GM18520 (cell line): ENCODE measurements at regions not wholly inside any gene's neighbourhood (a gene's known extent, or its start where the extent isn't known, plus 50 kb on each side); places are given as distances from the start of the nearest gene placed in this dataset.

Experiments
- ATAC-seq: cut with Tn5 transposase; IDR thresholded peaks from one replicate; pipeline ENCODE4 v1.9.1; 2021; ENCODE audit not compliant: unreplicated experiment

DNA sequence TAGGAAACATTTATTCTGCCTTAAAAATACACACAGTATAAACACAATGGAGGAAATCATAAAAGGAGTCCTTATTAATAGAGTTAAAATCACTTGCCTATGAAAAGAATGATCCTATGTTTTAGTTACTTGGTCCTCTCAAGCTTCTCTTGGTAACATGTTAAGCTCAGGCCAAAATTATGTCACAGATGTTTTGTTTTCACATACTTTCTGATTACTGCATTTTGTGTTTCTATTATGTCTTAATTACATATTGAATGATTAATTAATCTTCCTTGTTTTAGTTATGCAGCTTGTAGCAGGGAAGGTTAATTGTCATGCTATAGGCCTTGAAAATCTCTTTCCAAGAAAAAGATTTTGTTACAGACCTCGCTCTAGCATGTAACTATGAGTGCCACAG is 406.0 kb downstream of the PLA2G4A start:
- no peak for ATAC-seq

DNA sequence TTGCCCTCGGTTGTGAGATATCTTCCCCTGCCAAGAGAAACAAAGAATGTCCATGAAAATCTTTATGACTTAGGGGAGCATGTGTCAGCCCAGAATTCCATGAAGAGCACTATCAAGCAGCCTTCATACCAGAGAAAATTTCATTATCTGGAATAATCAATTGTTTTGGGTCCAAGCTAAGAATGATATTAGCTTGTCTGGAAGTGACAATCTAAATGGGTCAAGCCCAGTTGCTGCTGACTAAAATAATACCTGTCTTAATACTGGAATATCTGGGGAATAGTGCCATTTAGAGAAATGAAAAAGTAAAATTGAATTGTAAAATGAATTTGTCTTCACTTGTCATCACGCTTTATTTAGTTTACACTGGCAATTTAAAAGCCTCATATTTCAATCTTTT is 407.4 kb downstream of the PLA2G4A start:
- no peak for ATAC-seq

- no peak for ATAC-seq
Observed at GRCh38 chr1:187236676-187237075, 407.9 kb downstream of the PLA2G4A start.

DNA sequence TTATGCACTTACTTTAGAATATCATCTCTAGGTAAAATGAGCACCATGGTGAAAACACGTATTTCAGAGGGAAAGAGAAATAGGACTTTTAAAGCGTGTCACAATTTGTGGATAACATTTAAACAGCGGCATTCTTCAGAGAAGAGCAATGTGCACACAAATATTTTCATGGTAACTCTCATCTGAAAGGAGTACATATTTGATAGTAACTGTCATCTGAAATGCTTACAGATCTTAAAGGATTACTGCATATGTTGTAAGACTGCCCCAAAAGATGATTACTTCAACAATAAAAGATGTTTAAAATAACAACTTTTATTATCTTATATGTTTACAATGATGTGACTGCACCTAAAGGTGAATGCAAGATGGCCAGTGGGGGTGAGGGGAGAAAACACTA is 408.8 kb downstream of the PLA2G4A start:
- no peak for ATAC-seq

DNA sequence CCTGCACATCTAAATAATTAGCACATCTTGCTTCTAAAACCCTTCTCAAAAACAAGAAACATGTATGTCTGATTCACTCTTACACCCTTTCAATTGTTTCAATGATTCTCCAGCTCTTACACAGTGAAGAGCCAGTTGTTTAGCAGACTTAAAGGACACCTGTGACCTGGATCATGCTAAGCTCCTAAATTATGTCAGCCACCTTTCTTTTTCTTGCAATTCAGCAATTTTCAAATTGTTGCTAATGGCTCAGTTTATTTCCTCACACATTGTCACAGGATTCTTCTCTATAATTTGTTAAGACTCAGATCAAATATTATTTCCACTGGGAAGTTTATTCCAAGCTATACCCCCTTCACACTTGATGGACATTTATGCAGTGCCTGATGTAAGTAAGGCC is 413.2 kb downstream of the PLA2G4A start:
- ATAC-seq = no peak

GRCh38 chr1:187244623-187245022 is 415.9 kb downstream of the PLA2G4A start:
- no peak for ATAC-seq

DNA sequence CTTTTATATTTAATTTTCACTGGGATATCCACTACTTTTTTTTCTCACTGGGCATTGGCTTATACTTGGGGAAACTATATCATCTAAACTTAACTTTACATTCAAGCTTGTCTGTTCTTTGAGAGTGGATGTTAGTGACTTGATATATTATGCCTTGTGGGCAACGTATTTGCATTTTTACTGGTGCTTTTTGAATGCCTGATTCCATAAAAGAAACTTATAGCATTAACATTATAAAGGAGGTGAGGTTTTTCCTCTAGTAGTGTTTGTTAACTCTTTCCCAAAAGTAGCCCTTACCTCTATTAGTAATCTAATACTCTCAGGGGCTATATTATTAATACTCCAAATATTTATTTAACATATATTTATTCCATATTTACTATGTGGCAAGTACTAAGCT is 416.5 kb downstream of the PLA2G4A start:
- ATAC-seq = no peak

GRCh38 chr1:187249196-187249595 is 420.4 kb downstream of the PLA2G4A start:
- ATAC-seq = no peak

GRCh38 chr1:187252923-187253322 is 424.2 kb downstream of the PLA2G4A start:
- no peak for ATAC-seq

DNA sequence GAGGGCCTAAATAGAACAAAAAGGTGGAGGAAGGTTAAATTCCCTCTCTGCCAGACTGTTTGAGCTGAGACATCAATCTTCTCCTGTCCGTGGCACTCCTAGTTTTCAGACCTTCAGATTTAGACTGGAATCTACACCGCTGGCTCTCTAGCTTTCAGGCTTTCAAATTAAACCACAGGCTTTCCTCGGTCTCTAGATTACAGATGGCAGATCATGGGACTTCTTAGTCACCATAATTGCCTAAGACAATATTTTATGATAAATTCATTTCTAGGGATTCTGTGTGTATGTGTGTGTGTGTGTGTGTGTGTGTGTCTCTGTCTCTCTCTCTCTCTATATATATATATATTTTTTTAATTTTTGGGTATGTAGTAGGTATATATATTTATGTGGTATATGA is 428.7 kb downstream of the PLA2G4A start:
- no peak for ATAC-seq

GRCh38 chr1:187261637-187262036 is 432.9 kb downstream of the PLA2G4A start:
- no peak for ATAC-seq

- ATAC-seq = no peak
Observed at GRCh38 chr1:187262731-187263130, 434.0 kb downstream of the PLA2G4A start.

DNA sequence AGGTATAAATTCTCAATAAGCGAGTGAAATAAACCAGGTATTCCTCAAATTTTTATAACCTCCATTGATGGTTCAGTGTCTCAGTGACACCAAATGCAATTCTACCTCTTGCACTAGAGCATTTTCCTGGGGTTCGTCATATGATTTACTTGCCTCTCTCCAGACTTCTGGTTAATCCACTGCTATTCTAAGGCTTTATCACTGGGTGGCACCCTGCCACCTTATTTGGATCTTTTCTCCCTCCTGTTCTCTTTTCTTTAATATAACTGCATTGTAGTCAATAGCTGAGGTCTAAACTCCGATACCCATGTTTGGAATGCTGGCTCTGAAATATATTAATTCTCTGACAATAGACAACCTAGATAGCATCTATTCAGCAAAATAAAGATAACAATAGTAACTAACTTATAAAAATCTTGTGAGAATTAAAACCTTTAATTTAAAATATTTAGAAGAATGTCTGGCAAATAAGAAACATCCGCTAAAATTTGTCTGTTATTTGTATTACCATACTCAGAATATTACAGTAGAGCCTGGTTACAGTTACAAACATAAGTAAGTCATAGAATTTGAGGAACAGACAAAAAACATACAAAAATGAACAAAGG is 436.4 kb downstream of the PLA2G4A start:
- no peak for ATAC-seq

- no peak for ATAC-seq
Observed at GRCh38 chr1:187266051-187266450, 437.3 kb downstream of the PLA2G4A start.

DNA sequence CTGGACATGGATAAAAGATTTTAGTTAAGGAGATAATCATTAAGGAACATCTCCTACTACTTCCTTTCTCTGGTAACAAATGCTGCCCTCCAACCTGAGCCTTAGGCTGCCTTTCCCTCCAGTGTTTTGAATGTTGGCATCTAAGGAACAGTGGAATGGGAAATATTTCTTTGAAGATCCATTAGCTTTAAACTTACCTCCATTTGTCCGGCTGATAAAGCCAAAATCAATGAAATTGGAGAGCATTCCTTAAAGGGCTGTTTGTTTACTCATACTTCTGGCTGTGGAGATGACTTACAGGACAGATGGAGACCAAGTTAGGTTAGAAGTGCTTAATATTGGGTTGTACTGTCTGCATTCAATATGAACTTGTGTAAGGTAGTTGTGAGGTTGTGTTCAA is 439.1 kb downstream of the PLA2G4A start:
- ATAC-seq = no peak

- no peak for ATAC-seq
Observed at GRCh38 chr1:187270256-187270655, 441.5 kb downstream of the PLA2G4A start.

DNA sequence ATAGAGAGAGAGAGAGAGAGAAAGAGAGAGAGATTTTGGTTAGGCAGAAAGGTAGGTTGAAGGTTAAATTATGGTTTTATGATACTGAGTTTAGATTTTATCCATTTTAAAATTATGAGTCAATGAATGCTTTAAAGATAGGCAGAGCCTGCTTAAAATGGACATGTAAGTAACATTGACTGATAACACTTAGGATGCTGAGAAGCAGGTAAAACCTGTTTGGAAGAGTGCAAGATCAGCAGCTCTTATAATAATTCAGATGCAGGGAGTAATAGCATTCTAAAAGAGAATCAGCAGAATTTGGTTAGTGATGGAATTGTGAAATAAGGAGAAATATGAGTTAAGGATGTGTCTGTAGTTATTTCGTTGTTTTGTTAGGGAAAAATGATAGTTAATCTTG is 446.6 kb downstream of the PLA2G4A start:
- ATAC-seq = no peak

DNA sequence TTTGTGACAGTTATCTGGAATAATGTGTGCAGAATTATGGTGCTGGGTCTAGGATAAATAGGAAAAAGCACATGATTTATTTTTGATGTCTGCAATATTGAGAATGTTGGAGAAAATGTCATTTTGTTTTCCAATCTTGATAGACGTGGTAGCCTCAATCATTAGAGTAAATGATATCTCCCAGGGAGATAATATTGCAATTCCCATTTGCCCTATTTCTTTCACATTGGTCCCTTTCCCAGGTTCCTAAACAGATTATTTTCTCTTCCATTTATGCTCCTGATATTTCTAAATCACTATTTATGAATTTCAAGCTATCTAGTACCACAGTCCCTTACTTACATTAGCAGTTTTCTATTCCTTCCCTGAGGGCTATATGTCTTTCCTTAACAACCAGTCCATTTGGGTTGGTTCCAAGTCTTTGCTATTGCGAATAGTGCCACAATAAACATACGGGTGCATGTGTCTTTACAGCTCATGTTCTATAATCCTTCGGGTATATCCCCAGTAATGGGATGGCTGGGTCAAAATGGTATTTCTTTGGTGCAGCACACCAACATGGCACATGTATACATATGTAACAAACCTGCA is 447.3 kb downstream of the PLA2G4A start:
- no peak for ATAC-seq

- no peak for ATAC-seq
Observed at GRCh38 chr1:187276677-187277076, 447.9 kb downstream of the PLA2G4A start.

DNA sequence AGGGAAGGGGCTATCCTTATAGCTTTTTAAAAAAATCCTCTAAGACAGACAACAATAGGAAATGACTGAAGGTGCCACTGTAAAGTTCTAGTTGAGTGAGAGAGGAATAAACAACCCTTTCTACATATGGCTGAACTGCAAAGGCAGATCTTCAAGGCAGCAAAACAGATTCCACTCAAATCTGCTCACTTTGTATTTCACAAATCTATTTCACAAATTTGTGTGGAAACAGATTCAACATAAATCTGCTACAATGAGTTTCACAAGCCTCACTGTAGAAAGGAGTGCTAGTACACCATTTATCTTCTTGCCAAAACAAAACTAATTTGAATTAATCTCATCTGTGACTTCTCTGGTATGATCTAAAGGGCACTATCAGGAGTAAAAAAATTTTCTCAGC is 451.3 kb downstream of the PLA2G4A start:
- ATAC-seq = no peak

- ATAC-seq = no peak
Observed at GRCh38 chr1:187281085-187281484, 452.3 kb downstream of the PLA2G4A start.

DNA sequence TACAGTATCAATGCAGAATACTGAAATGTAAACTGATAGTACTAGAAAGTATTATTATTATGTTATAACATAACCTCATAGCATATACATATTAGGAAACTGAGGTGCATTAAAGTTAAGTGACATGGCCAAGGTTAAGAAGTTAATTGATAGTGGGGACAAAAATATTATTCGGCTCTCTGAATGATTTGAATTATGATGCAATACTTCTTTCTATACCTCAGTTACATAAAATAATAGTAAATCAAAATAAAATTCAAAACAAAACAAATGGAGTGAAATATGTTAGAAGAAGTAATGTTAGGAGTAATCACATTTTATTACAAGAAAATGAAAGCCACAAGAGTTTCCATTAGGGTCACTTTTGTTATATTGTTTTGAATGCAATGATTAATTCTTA is 455.2 kb downstream of the PLA2G4A start:
- ATAC-seq = no peak
